ENCODE measurements at regions not wholly inside any gene's neighbourhood (a gene's known extent, or its start where the extent isn't known, plus 50 kb on each side); places are given as distances from the start of the nearest gene placed in this dataset.
A peak's percentile ranks its signal among the peaks of the same experiment; 100 is the strongest.
"Not testable (repeated sequence)": the region's sequence is repeated elsewhere in the genome, so short reads cannot be mapped to it uniquely, and the experiment has no call there.

- DNase-seq: no peak
Observed at GRCh38 chr10:109386921-109387320, 536.4 kb downstream of the XPNPEP1 start.

- no peak for DNase-seq
Observed at GRCh38 chr10:109386101-109386500, 537.2 kb downstream of the XPNPEP1 start.

DNA sequence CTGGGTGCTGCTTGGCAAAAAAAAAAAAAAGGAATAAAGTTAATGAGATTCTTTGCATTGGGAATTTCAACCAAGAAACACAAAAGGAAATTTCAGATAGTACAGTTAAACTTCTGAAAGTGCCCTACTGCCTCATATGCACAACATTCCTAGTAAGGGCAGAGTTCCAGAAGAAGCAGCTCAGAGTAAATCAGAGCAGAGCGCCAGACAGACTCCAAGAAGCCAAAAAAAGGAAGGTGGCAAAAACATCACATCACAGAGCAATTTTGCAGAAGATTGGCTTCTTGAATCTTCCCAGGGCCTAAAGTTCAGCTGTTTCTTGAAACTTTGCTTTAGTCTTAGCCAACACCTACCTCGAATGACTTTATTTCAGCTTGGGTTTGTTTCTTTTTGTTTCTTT, 544.1 kb downstream of the XPNPEP1 start:
- no peak for DNase-seq

GRCh38 chr10:109374215-109374614, 549.1 kb downstream of the XPNPEP1 start:
- DNase-seq: peak; percentile 7

- DNase-seq: no peak
Observed at GRCh38 chr10:109359316-109359715, 564.0 kb downstream of the XPNPEP1 start.

- DNase-seq: no peak
Observed at GRCh38 chr10:109358325-109358724, 565.0 kb downstream of the XPNPEP1 start.

DNA sequence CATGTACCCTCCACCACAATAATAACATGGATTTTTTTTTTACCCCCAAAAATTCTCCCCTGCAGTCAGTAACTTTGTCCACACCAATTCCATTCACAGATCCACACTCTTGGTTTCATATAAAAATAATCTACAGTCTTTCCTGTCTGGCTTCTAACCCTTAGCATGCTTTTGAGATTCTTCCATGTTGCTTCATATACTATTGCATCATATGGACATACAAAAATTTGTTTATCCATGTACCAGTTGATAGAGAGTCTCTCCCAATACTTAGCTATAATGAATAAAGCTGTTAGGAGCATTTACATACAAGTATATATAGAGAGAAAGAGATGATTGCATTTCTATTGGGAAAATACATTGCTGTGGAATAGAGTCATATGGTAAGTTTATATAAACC, 575.0 kb downstream of the XPNPEP1 start:
- no peak for DNase-seq

DNA sequence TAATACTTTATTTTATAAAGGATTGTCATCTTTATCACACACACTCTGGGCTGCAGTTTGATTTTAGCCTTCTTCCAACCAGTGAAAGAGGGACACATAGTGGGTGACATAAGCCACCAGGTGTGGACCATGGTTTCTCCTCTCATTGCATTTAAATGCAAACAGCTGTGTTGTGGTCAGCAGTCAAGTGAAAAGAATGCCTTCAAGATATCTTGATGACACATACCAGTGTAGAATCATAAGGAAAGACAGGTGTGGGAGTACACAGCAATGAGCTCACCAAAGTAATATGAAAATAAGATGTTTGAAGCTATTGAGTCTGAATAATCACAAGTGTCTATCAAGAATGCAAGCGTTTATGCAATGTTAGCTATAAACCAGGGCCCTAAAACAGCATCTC, 580.0 kb downstream of the XPNPEP1 start:
- DNase-seq: peak; percentile 86

DNA sequence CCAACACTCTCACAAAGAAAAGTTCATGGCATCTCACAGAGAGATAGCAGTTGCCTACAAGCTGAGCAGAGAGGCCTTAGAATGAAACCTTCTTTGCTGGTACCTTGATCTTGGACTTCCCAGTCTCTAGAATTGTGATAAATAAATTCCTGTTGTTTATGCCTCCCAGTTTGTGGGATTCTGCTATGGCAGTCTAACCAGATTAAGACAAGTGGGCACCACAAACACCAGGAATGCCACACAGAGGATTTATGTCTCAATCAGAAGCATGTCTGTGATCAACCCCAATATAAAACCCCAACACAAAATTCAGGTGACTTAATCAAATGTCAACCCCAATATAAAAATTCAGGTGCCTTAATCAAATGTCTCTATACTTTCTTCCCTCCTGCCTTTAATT, 581.3 kb downstream of the XPNPEP1 start:
- DNase-seq: no peak

DNA sequence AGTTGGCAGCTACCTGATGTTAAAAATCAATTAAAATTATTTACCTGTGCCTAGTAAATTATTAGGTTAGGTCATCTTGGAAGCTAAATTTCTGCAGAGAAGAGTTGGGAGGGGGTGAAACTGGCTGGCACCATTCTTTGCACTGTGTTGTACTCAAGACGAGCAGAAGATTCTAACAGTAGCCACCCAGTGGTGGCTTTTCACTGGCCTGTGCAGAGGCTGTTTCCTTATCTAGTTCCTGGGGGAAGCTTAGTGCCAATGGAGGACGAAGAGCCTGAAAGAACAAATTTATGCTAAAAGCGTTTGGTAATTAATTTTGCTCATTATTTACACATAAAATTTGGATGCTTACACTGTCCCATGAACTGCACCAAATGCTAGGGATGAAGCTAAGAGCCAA, 595.3 kb downstream of the XPNPEP1 start:
- DNase-seq: no peak

DNA sequence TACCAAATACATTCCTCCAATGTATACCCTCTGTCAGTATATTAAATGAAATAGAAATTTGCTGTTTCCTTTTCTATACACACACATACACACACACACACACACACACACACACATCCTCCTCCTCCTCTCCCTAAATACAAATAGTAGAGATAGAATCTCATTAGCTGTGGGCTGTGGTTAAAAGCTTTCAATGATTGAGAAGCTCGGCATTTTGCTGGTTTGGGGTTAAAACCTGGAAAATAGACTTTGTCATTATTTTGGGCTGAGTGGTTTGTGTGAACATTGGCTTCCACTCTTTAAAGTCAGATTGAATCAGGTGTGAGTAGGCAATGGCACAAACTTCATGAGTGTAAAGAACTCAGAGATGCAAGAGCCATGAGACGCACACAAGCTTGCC, 596.0 kb downstream of the XPNPEP1 start:
- no peak for DNase-seq

DNA sequence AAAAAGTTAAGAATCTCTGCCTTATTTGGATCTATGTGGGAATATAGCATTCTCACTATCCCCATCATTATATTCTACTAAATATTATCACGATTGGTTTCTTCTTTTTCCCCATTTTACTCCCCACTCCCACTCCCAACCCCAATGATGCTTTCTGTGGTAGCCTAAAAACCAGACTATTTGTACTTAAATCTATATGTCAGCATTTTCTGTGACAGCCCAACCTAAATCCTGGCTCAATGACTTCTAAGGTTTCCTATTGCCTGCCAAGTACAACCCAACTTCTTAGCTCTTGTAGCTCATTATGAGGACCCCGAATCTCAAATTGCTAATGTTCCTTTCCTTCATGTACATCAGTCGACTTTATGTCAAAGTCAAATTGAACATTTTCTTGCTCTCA, 598.6 kb downstream of the XPNPEP1 start:
- no peak for DNase-seq

DNA sequence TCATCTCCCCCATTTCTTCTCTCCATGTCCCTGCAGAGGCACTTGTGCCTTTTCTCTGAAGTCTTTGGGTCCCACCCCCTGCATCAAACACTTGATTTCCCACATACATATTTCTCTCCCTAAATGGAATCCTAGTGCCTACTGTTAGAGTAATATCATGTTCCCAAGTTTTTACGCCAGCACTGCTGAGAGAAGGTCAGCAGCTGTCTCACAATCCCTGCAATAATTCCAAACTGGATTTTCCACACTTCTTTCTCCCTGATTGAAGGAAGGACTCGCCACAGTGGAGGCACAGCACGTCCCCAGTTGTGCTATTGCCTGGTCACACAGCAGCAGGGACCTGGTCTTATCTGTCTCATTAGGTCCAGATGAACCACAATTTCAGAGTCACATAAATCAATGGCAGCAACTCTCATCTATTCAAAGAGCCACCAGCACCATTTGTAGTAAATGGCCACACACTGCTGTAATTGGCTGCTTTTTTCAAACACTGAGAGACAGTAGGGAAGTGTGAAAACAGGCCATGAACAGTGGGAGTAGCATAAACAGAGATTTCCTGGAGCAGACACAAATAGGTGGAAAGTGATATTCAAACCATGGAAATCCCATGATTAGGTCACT, 605.5 kb downstream of the XPNPEP1 start:
- DNase-seq: no peak

- DNase-seq: not testable (repeated sequence)
Observed at GRCh38 chr10:109314016-109314415, 609.3 kb downstream of the XPNPEP1 start.

DNA sequence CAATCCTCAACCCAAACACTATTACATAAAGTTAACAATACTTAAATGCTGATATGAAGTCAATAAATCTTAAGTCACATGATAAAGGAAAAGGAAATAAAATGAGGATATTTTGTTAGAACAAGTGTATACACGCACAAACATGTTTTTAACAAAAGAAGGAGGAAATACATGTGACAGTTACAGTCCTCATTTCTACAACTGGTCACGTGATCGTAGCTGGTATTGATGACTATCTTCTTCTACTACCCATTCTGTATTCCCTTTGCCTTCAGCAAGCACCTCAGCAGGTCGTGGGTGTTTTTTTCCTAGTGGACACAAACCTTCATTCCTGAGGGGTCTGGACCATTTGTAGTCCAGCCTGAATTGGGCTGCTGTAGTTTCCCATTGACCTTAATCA, 610.8 kb downstream of the XPNPEP1 start:
- not testable (repeated sequence) for DNase-seq

- DNase-seq: no peak
Observed at GRCh38 chr10:109308971-109309370, 614.3 kb downstream of the XPNPEP1 start.

- not testable (repeated sequence) for DNase-seq
Observed at GRCh38 chr10:109307102-109307501, 616.2 kb downstream of the XPNPEP1 start.

DNA sequence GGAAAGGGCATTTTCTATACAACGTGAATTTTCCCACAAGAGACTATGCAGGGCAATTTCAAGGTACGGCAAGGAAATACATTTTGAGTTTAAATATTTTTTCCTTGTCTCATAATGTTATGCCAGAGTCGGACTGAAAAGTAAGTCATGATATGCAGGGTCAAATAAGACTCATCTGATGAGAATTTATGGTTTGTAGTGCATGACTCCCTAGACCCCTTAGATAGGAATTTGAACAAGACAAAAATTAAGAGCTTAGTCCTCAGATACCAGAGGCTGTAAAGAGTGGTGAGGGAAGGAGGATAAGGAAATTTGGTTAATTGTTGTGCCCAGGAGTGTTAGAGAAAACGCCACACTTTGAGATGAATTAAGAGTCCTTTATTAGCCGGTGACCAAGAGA, 616.6 kb downstream of the XPNPEP1 start:
- no peak for DNase-seq

GRCh38 chr10:109287858-109288257, 635.5 kb downstream of the XPNPEP1 start:
- DNase-seq: no peak

GRCh38 chr10:109282510-109282909, 640.8 kb downstream of the XPNPEP1 start:
- DNase-seq: peak; percentile 93

GRCh38 chr10:109281347-109281746, 642.0 kb downstream of the XPNPEP1 start:
- no peak for DNase-seq

GRCh38 chr10:109280837-109281236, 642.5 kb downstream of the XPNPEP1 start:
- DNase-seq: no peak

- no peak for DNase-seq
Observed at GRCh38 chr10:109277456-109277855, 645.9 kb downstream of the XPNPEP1 start.

DNA sequence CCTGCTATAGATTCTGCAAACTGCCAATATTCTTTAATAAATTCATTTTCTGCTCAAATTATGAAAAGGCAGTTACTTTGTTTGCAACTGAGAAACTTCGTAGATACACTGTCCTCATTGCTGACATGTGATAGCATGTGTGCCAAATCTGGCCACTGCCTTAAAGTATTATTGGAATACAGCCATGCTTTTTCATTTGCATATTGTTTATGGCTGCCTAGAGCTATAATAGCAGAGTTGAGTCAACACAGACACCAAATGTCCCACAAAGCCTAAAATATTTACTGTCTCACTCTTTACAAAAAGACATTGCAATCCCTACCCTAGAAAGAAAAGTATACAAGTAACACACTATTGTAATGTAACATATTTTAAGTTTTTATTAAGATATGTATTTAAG, 647.4 kb downstream of the XPNPEP1 start:
- DNase-seq: no peak

DNA sequence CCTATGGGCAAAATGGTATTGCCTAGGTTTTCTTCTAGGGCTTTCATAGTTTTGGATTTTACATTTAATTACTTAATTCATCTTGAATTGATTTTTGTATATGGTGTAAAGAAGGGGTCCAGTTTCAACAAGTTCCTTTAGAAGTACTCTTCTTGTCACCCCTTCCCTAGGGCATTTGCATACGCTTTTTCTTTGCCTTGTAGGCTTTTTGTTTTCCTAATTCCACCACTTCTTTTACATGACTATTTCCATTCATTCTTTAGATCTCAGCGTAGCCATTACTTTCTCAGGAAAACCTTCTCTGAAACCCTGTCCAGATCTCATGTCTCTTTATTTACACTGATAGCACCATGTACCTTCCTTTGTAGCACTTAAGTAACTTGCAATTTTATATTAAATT, 648.6 kb downstream of the XPNPEP1 start:
- DNase-seq: no peak

DNA sequence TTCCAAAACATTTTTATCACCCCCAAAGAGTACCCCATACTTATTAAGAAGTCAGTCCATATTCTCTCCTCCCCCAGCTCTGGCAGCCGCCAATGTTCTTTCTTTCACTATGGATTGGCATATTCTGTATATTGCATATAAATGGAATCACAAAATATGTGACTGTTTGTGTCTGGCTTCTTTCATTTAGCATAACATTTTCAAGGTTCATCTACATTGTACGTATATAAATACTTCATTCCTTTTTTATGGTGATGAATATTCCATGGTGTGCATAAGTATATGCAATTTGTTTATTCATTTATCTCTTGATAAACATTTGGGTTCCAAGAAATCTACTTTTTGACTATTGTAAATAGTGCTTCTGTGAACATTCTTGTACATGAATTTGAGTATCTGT, 653.1 kb downstream of the XPNPEP1 start:
- no peak for DNase-seq
